ENCODE measurements at regions not wholly inside any gene's neighbourhood (a gene's known extent, or its start where the extent isn't known, plus 50 kb on each side); places are given as distances from the start of the nearest gene placed in this dataset.
"Not testable (repeated sequence)": the region's sequence is repeated elsewhere in the genome, so short reads cannot be mapped to it uniquely, and the experiment has no call there.

DNA sequence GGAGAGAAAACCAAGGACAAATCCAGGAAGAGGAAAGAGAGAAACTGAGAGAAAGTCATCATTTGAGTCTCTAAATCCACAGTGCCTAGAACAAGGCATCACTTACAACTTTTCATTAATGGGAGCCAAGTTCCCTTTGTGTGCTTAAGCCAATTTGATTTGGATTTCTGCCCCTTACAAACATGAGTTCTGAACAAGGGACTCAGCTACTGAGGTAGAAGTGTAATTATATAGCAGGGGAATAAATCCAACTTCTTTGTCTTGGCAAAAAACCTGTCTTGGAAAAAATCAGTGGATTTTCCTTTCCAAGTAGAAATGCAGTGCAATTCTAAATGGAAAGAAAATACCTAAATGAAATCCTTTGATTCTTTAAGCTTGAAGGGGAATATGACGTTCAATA is 307.2 kb upstream of the CNTN3 start:
- no peak for DNase-seq

DNA sequence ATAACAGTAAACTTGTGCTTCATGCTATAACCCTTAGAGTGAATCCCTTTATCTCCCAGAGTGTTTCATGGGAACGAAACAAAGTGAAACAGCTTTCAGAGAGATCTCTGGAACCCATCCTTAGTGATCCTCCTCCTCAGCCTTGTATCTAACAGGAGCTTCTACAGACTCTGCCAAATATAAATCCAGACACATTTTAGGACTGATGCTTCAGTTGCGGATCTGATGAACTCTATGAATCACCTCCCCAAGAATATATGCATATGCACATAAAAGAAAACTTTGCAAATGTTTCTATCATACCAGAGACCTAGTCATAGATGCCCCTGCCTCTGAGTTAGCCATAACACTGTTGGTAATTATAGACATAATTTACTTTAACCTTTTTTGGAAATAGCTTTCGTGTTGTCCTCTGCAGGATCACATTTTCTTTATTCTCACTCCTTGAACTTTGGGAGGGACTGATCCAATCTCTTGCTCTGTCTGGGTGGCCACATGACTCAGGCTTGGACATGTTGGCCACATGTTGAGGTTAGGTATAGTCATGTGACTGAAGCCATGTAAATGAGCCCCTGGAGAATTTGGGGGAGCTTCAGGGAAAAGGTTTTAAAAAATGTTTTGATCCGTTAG is 306.4 kb upstream of the CNTN3 start:
- DNase-seq, result no peak

DNA sequence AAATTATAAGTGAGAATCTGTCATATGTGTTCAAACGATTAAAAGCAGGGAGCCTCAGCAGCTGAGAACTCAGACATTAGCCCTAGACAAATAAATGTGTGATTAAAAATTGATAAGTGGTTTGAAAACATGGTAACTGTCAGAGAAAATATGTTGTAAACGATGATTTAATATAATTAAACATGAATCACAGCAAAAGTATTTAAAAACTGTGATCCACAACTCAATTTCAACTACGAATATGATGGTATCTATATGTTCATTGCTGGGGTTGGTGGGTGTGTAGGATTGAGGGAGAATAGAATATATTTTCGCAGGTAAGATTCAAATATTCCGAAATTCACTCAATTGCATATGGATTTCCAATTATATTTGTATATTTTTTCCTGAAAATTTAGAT is 302.2 kb upstream of the CNTN3 start:
- no peak for DNase-seq

DNA sequence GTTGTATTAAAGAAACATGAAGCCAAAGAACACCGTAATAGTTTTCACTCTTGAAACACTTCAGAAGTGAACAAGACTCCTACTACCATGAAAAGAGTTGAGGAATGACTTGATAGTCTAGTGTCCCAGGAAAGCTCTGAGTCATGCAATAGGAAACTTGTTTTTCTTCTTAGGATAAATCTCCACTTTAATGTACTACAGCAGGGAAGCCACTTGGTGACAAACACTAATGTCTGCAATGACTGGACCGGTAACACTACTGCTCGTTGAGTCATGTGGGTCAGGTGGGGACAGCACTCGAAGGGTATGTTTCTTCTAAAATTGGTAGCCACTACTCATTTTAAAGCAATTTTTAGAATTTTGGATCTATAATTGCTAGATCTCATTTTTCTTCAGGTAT is 291.7 kb upstream of the CNTN3 start:
- DNase-seq, result no peak

DNA sequence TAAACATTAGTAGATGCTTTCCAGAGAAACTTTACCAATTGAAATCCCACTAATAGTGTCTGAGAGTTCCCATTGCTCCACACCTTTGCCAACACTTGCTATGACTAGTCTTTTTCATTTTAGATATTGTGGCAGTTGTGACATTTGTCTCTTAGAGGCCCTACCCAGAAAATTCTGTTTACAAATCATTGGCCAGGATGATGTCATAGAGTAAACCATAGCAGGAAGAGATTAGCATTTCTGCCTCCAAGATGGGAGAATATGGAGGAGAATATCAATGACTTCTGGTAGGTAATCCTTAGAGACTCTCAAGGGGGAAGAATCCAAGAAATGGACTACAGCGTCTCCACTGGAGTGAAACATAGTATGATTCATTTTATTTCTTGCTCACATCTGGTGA is 291.0 kb upstream of the CNTN3 start:
- no peak for DNase-seq

DNA sequence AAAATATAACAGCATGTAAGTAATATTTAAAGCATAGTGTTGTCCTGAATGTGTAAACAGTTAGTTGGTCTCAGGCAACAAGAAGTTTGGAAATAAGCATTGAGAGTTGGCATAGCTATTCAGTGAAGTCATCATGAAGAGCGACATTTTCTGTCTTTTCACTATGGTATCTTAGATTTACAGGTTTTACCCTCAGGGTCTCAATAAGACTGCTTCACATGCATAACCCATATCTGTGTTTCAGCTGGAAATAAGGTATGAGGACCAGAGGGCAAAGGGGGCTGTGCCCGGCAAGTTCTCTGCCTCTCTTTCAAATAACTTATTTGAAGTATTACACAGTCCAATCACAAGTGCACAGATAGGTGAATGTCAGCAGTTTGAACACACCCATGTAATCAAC is 290.2 kb upstream of the CNTN3 start:
- DNase-seq, result no peak

DNA sequence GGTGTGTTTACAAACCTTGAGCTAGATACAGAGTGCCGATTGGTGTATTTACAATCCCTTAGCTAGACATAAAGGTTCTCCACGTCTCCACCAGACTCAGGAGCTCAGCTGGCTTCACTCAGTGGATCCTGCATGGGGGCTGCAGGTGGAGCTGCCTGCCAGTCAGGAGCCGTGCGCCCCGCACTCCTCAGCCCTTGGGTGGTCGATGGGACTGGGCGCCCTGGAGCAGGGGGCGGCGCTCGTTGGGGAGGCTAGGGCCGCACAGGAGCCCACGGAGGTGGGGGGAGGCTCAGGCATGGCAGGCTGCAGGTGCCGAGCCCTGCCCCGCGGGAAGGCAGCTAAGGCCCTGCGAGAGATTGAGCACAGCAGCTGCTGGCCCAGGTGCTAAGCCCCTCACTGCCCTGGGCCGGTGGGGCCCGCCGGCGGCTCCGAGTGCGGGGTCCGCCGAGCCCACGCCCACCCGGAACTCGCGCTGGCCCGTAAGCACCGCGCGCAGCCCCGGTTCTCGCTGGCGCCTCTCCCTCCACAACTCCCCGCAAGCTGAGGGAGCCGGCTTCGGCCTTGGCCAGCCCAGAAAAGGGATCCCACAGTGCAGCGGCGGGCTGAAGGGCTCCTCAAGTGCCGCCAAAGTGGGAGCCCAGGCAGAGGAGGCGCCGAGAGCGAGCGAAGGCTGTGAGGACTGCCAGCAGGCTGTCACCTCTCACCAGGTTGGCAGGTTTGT is 285.5 kb upstream of the CNTN3 start:
- not testable (repeated sequence) for DNase-seq

DNA sequence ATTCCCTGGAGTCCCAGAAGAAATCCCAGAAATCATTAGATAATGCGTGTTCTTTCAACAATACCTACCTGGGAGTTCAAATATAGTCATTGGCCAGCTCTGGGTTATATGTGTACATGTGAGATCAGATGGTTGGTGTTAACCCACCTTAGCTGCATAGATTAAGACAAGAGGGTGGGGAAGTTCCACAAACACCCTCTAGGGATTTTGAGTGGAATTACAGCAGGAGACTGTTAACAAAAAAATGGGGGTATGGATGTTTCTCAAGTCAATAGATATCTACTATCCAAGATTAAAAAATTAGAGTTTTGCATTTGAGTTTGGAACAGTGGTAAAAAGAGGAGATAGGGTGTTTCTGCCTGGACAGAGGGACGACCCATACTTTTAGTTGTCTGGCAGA is 282.5 kb upstream of the CNTN3 start:
- DNase-seq, result peak; percentile 1

DNA sequence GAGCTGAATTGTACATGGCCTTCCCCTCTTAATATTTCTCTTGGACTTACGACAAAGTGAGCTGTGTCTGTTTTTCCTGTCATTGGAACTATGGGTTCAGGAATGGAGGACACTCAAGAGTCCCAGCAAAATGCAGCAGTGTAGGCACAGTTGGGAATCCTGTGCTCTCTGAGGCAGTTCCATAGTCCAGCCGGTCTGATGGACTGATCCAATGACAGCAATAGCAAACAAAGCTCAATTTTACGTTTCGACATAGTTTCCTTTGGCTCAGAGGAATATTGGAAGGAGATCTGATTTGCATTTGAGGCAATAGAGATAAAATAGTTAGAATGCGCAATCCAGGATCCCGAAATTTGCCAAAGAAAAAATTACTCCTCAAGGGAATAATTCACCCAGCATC is 276.9 kb upstream of the CNTN3 start:
- DNase-seq, result no peak

DNA sequence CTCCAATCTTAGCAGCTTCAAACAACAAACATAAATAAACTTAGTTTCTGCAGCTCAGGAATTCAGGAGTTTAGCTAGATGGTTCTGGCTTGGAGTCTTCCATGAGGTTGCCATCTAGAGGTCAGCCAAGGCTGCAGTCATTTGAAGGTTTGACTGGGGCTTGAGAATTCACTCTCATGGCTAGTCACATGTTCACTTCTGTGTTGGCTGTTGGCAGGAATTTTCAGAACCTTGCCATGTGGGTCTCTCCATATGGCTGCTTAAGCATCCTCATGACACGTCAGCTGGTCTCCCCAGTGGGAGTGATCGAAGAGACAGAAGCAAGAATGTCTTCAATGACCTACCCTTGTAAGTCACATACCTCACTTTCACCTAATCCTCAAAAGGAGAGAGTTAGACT is 269.2 kb upstream of the CNTN3 start:
- peak; percentile 3 for DNase-seq

DNA sequence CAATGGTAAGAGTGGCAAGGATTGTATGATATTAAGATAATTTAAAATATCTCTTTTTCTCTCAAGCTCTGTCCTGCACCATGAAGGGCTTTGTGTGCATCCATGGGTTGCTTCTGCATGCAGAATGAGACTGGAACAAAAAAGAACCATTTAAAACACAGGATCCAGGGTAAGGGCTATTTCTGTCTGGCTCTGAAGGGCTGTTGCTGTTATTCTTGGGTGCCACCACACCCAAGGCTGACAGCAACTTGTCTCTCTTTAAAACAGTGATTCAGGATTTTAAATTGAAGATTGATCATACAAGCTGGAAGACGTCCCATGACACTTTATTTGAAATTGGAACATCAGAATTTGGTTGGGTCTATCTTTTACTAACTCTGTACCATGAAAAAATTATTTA is 268.8 kb upstream of the CNTN3 start:
- no peak for DNase-seq

DNA sequence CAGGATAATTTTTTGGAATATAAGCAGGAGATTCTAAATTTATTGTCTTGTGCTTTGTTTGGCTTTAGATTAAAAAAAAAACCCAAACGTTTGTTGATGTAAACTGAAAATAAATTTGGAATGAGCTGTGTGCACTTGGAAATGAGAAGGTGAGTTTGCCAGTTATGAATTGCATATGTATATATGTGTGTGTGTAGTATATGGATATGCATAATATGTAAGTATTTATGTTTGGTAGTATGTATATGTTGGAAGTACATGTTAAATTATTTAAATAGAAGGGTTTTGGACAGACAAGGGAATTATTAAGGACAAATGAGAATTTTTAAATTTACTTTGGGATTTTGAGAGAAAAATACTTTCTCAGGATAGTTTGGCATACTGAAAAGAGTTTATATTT is 265.8 kb upstream of the CNTN3 start:
- DNase-seq, result no peak

DNA sequence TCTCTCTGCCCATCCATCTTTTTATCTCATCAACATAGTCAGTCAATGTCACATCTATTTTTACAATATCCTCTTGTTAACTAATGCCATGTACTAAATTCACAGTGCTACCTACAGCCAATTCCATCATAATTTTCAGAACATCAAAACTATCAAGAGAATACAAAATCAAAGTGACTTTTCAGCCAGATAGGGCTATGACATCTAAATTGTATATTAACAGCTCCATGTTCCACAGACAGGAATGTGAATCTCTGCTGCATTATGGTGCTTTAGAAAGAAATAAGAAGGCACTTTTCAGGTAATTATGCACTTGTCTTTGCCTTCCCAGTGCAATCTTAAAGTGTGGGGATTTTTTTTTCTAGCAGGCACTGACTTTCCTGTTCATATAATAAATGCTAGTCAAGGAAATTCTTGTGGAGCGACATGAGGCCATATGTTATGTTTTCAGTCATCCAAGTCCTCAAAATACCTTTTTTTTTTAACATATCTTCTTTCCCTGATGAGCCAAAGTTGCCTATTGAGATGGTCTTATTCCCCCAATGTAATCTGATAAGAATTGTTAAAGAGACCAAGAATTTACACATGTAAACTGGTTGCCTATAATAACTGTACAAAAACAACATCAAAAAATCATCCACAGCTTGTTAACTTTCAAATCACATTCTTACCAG is 252.0 kb upstream of the CNTN3 start:
- DNase-seq, result no peak

DNA sequence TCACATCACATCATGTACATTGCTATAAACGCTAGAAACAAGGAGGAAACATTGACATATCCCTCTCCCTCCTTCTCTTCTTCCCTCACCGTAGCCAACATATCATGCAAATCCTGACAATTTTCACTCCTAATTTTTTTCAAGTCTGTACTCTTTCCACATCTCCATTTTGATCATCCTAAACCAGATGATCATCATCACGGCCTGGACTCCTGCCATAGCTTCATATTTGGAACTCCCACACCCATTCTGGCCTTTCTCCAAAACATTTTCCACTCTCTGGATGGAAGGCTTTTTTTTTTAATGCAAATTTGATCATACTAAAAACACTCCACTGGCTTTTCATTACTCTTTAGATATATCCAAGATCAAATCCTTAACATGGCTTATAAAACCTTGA is 248.0 kb upstream of the CNTN3 start:
- no peak for DNase-seq

DNA sequence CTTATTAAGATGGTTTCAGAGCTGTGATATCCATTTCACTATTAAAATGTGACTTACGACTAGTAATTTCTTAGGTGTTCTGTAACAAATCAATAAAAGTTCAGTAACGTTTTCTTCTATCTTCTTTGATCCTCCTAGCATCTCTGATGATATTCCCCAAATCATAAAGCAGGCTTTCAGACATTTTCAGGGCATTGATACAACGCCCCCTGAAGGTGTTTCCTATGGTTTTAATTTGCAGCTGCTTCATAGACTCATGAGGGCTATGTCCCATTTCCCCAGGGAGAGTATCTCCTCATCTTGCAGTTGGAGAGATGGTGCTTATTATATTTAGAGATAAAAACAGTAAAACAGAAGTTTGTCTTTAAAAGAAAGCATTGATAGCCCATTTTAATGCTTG is 246.8 kb upstream of the CNTN3 start:
- DNase-seq, result no peak

DNA sequence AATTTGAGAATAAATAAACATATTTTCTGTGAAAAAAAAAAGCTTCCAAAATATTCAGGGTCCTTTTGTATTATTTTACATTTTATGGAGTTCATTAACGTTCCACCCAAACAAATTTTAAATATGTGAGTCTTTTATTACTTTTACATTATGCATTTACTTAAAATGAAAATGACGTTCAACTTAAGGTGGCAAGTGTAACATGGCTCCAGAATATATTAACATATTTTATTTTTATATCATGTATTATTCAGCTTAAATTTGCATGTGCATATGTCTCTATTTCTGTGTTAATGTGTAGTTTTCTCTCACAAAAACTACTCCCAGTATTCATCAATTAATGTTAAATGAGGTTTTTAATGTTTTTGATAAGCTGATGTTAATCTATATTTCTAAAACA is 243.6 kb upstream of the CNTN3 start:
- DNase-seq, result no peak

DNA sequence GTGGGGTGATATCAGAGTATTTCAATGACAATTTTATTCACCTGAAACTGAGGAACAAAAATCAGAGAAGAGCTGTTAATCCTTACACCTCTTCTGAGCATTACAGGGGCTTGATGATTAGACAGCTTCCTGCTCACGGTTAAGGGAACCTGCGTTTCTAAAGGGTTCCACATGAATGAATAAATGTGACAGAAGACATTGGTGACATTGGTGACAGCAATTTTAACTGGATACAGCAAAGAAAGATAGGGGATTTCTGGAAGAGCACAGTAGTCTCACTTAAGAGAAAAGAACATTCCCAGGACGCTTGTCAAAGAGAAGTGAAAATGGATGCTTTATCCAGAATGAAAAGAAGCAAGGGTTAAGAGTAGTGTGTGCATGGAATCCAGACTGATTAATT is 235.9 kb upstream of the CNTN3 start:
- DNase-seq, result no peak

DNA sequence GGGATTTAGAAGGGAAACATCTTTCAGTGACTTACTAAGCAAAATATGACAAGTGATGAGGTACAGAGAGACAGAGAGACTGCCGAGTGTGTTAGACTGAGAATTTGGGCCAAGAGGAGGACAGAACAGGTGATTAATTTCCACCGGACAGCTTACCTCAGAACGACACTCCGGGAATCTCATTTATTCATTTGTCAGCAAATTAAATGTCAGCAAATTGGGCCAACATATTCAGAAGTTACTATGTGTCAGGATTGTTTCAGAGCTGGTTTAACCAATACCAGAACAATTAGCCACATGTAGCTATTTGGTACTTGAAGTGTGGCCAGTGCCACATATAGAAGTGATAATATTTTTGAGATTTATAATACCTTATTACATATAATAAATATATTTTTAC is 232.6 kb upstream of the CNTN3 start:
- no peak for DNase-seq

DNA sequence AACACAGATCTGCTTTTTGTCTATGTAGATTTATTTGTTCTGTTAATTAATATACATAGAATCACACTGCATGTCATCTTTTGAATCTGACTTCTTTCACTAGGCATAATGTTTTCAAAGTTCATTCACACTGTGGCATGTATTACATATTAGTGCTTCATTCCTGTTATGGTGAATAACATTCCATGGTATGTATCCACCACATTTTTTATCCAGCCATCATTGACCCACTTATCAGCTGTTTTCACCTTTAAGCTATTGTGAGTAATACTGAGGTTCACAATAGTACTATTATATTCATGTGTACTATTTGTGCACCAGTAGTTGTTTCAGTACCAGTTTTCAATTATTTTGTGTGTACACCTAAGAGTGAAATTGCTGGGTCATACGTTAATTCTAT is 230.6 kb upstream of the CNTN3 start:
- no peak for DNase-seq

DNA sequence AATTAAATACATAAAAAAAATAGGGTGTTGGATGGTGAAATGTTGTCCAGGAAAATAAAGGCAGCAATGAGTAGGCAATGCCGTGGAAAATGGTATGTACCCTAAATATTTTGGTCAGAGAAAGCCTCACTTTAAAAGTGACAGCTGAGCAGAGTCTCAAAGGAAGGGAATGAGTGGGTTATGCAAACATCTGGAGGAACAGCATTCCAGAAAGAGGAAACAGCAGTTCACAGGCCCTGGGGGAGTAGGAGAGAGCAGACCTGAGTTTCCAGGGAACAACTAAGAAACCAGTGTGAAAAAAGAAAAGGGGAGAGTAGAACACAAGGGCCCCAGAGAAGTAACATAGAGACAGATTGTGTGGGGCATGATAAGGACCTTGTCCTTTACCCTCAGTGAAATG is 230.0 kb upstream of the CNTN3 start:
- DNase-seq, result no peak

DNA sequence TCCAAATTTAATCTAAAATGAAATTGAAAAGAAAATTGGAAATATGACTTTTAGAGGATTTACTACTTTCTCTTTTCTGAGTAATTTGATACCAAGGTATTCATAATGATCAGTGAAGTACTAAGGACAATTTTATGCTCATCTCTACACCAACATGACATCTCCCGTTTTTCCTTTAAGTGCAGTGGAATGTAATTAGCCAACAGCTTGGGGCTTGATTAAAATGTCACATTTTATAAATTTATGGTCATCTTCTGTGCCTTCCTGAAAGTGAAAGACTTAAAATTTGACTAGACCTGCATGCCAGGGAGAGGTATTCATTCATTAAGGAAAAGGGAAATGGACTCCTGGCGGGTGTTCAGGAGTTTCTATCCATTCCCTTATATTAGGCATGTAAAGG is 228.2 kb upstream of the CNTN3 start:
- no peak for DNase-seq

DNA sequence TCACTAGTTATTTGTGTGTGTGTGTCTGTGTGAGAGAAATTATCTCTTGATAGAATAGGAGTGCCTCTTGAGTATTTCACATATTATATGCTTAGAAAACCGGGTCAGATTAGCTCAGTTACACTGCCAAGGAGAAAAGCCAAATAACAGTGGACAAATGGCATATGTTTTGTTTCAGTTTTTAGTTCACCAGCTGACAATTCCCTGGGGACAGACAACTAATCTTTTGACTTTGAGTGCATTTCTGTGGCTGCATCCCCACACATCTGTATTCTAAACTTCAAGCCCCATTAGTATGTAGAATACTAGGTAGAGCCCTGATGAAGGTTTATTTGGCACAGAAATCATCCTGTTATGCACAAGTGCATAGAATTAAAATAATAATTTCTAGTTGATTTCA is 227.7 kb upstream of the CNTN3 start:
- DNase-seq, result no peak

DNA sequence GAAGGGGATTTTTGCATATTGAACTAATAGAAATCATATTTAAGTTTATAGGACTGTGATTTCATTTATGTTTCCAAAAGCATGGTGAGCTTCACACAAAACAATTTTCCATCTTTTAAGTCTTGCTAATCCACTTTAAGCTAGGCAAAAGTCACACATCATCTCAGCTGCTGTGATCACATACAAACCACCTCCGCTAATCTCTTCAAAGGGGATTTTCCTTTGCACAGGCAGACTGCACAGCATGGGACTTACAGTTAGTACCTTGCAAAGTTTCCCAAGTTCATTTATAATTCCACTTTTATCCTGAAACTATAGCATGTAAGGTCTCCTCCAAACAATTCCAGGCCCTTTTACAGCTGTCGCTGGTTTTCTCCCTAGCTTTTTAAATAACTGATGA is 225.1 kb upstream of the CNTN3 start:
- DNase-seq, result no peak

DNA sequence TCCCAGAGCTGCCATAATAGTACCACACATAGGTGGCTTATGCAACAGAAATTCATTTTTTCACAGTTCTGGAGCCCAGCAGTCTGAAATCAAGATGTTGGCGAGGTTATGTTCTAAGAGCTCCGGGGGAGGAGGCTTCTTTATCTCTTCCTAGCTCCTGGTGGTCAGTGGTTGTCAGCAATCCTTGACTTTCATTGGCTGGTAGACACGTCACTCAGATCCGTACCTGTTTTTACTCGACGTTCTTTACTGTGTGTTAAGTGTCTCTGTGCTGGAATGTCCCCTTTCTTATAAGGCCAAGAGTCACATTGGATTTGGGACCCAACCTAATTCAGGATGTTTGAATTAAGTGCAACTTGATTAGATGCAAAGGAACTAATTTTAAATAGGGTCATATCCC is 218.5 kb upstream of the CNTN3 start:
- DNase-seq, result no peak

DNA sequence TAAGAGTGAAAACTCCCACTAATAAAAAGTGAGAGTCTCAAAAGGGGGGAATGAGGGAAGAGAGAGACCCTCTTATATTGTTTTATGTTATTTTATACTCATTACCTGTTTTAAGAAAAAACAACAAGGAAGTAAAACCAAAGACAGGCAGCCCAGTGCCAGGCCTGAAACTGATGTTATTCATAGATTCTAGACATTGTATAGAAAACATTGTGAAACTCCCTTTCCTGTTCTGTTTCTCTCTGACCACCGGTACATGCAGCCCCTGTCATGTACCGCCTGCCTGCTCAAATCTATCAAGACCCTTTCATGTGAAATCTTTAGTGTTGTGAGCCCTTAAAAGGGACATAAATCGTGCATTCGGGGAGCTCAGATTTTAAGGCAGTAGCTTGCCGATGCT is 216.4 kb upstream of the CNTN3 start:
- not testable (repeated sequence) for DNase-seq
